GM23338 (cell line): ENCODE measurements at regions not wholly inside any gene's neighbourhood (a gene's known extent, or its start where the extent isn't known, plus 50 kb on each side); places are given as distances from the start of the nearest gene placed in this dataset.
"Not testable (repeated sequence)": the region's sequence is repeated elsewhere in the genome, so short reads cannot be mapped to it uniquely, and the experiment has no call there.

Source experiments
- ATAC-seq: fragments of 200-7000 bp; cut with Tn5 transposase; 3 replicates; pipeline ENCODE4 v1.9.1; 2020
- DNase-seq: peaks from one replicate; pipeline ENCODE4 v3.0.0-alpha.2; 2015; ENCODE audit warnings: low spot score
- H2AFZ ChIP-seq: fragments of 200-600 bp; sonication (generic); 2 replicates; pipeline ENCODE4 v1.8.0; 2016; ENCODE audit warnings: antibody characterized with exemption, mild to moderate bottlenecking, moderate library complexity
- H3F3A ChIP-seq: fragments of 200-600 bp; sonication (generic); replicated peaks from 2 replicates; pipeline ENCODE4 v1.8.0; 2017; ENCODE audit warnings: antibody characterized with exemption, mixed run types, low read depth
- H3K27ac ChIP-seq: fragments of 200-600 bp; sonication (generic); 2 replicates; pipeline ENCODE4 v1.6.1; 2016; ENCODE audit warnings: low read depth
- H3K27me3 ChIP-seq: fragments of 200-600 bp; sonication (generic); 2 replicates; pipeline ENCODE4 v1.8.0; 2016; ENCODE audit warnings: mild to moderate bottlenecking, mixed run types, moderate library complexity; ENCODE audit not compliant: insufficient read depth
- H3K36me3 ChIP-seq: fragments of 200-600 bp; sonication (generic); 2 replicates; pipeline ENCODE4 v1.8.0; 2016; ENCODE audit warnings: mild to moderate bottlenecking; ENCODE audit not compliant: insufficient read depth
- H3K4me1 ChIP-seq: fragments of 200-600 bp; sonication (generic); 2 replicates; pipeline ENCODE4 v1.8.0; 2016; ENCODE audit warnings: mild to moderate bottlenecking, moderate library complexity; ENCODE audit not compliant: insufficient read depth
- H3K4me2 ChIP-seq: fragments of 200-600 bp; sonication (generic); 2 replicates; pipeline ENCODE4 v1.7.1; 2017; ENCODE audit warnings: mixed run types
- H3K4me3 ChIP-seq: fragments of 200-600 bp; sonication (generic); 2 replicates; pipeline ENCODE4 v1.6.1; 2016; ENCODE audit warnings: mixed run types
- H3K79me2 ChIP-seq: fragments of 200-600 bp; sonication (generic); replicated peaks from 2 replicates; pipeline ENCODE4 v1.8.0; 2017; ENCODE audit warnings: mild to moderate bottlenecking; ENCODE audit not compliant: insufficient read depth
- H3K9me2 ChIP-seq: fragments of 200-600 bp; sonication (generic); 2 replicates; pipeline ENCODE4 v1.8.0; 2017; ENCODE audit not compliant: insufficient read depth
- H4K20me1 ChIP-seq: fragments of 200-600 bp; sonication (generic); replicated peaks from 2 replicates; pipeline ENCODE4 v1.8.0; 2017; ENCODE audit warnings: mild to moderate bottlenecking; ENCODE audit not compliant: insufficient read depth
- H3K27ac Mint-ChIP-seq: 2 replicates; pipeline ENCODE4 v1.8.0; 2020; ENCODE audit warnings: inconsistent platforms, mild to moderate bottlenecking, moderate library complexity, mixed read lengths
- H3K27me3 Mint-ChIP-seq: 3 replicates; pipeline ENCODE4 v1.8.0; 2022; ENCODE audit warnings: low read depth, mild to moderate bottlenecking, moderate library complexity, mixed read lengths, inconsistent platforms; ENCODE audit not compliant: insufficient read depth, poor library complexity
- H3K36me3 Mint-ChIP-seq: 3 replicates; pipeline ENCODE4 v1.8.0; 2021; ENCODE audit warnings: low read depth, mild to moderate bottlenecking, inconsistent platforms, moderate library complexity, mixed read lengths
- H3K4me1 Mint-ChIP-seq: 3 replicates; pipeline ENCODE4 v1.8.0; 2020; ENCODE audit warnings: mild to moderate bottlenecking, inconsistent platforms, mixed read lengths
- H3K4me3 Mint-ChIP-seq: 3 replicates; pipeline ENCODE4 v1.8.0; 2021; ENCODE audit warnings: moderate library complexity, mild to moderate bottlenecking, inconsistent platforms, mixed read lengths
- H3K9me3 Mint-ChIP-seq: 3 replicates; pipeline ENCODE4 v1.8.0; 2020; ENCODE audit warnings: moderate library complexity, mild to moderate bottlenecking, inconsistent platforms, mixed read lengths
- CREB1 ChIP-seq: fragments of 250-450 bp; sonication (Bioruptor Pico); IDR thresholded peaks from 2 replicates; pipeline ENCODE4 v1.5.0; 2020; ENCODE audit warnings: low read depth, mild to moderate bottlenecking, moderate library complexity
- EZH2phosphoT487 ChIP-seq: fragments of 200-600 bp; sonication (generic); IDR thresholded peaks from one replicate; pipeline ENCODE4 v1.8.1; 2018; ENCODE audit warnings: antibody characterized with exemption; ENCODE audit not compliant: unreplicated experiment
- JUNB ChIP-seq: IDR thresholded peaks from one replicate; pipeline ENCODE4 v1.6.1; 2016; ENCODE audit warnings: antibody characterized with exemption; ENCODE audit not compliant: unreplicated experiment
- ZNF331 ChIP-seq: fragments of 250-450 bp; sonication (Bioruptor Pico); IDR thresholded peaks from 2 replicates; pipeline ENCODE4 v1.5.0; 2020; ENCODE audit warnings: low read depth, mild to moderate bottlenecking, moderate library complexity
- TF ChIP-seq, protein P1 (sequence below): IDR thresholded peaks from 2 replicates; pipeline ENCODE4 v1.6.1; 2016; ENCODE audit warnings: antibody characterized with exemption
- TF ChIP-seq, protein P2 (sequence below): IDR thresholded peaks from one replicate; pipeline ENCODE4 v1.6.1; 2018; ENCODE audit warnings: antibody characterized with exemption; ENCODE audit not compliant: unreplicated experiment

DNA sequence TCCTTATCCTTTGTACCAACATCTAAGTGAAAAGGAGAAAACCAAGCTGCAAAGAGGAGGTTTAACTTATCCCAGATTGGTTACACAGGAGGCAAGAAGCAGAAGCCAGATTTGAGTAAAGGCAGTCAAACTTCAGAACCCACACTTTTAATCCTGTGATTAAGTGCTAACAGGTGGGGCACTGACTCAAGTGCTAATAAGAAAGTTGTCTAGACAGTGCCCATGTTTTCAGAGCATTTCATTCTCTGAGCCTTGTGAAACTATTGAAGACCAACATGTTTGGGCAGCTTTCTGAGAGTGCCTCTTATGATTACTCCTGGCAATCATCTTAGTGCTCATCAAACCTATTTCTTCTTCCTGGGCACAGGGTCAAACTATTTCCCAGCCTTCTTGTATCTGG lies 380.8 kb downstream of the KCNRG start:
- H3K36me3 ChIP-seq: no peaks in the 10 kb centered on the region
- no peak overlapping the region for H3K4me3 ChIP-seq
- peaks cover 3% of the 10 kb centered on the region for H3K27me3 Mint-ChIP-seq
- no peak overlapping the region for H3K4me3 Mint-ChIP-seq
- H3K9me3 Mint-ChIP-seq: peaks cover 4% of the 10 kb centered on the region; the same call in 2 of the 3 replicates
- DNase-seq (no peak), ATAC-seq (no peak)
- peaks cover 9% of the 10 kb centered on the region for H3K4me1 ChIP-seq
- peaks cover 5% of the 10 kb centered on the region; the same call in 2 of the 3 replicates for H3K4me1 Mint-ChIP-seq
- H3K27ac ChIP-seq: no peak overlapping the region
- H3K36me3 Mint-ChIP-seq: peaks cover 7% of the 10 kb centered on the region
- no peaks in the 10 kb centered on the region for H4K20me1 ChIP-seq
- no peak overlapping the region for H3K27ac Mint-ChIP-seq
- H3F3A ChIP-seq: no peaks in the 10 kb centered on the region
- no peaks in the 10 kb centered on the region for H3K79me2 ChIP-seq
- H3K27me3 ChIP-seq: no peaks in the 10 kb centered on the region
- no peak overlapping the region for H3K4me2 ChIP-seq
- H3K9me2 ChIP-seq: peaks cover 7% of the 10 kb centered on the region; the same call in 1 of the 2 replicates
- TF ChIP-seq JUNB: no peak
- TF ChIP-seq EZH2phosphoT487: no peak
- TF ChIP-seq, protein P1, sequence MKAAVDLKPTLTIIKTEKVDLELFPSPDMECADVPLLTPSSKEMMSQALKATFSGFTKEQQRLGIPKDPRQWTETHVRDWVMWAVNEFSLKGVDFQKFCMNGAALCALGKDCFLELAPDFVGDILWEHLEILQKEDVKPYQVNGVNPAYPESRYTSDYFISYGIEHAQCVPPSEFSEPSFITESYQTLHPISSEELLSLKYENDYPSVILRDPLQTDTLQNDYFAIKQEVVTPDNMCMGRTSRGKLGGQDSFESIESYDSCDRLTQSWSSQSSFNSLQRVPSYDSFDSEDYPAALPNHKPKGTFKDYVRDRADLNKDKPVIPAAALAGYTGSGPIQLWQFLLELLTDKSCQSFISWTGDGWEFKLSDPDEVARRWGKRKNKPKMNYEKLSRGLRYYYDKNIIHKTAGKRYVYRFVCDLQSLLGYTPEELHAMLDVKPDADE: no peak
- TF ChIP-seq, protein P2, sequence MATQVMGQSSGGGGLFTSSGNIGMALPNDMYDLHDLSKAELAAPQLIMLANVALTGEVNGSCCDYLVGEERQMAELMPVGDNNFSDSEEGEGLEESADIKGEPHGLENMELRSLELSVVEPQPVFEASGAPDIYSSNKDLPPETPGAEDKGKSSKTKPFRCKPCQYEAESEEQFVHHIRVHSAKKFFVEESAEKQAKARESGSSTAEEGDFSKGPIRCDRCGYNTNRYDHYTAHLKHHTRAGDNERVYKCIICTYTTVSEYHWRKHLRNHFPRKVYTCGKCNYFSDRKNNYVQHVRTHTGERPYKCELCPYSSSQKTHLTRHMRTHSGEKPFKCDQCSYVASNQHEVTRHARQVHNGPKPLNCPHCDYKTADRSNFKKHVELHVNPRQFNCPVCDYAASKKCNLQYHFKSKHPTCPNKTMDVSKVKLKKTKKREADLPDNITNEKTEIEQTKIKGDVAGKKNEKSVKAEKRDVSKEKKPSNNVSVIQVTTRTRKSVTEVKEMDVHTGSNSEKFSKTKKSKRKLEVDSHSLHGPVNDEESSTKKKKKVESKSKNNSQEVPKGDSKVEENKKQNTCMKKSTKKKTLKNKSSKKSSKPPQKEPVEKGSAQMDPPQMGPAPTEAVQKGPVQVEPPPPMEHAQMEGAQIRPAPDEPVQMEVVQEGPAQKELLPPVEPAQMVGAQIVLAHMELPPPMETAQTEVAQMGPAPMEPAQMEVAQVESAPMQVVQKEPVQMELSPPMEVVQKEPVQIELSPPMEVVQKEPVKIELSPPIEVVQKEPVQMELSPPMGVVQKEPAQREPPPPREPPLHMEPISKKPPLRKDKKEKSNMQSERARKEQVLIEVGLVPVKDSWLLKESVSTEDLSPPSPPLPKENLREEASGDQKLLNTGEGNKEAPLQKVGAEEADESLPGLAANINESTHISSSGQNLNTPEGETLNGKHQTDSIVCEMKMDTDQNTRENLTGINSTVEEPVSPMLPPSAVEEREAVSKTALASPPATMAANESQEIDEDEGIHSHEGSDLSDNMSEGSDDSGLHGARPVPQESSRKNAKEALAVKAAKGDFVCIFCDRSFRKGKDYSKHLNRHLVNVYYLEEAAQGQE: no peak
- no peak for TF ChIP-seq CREB1 (CRISPR knock-in tag)
- no peak for TF ChIP-seq ZNF331 (CRISPR knock-in tag)
- no peak overlapping the region for H2AFZ ChIP-seq

DNA sequence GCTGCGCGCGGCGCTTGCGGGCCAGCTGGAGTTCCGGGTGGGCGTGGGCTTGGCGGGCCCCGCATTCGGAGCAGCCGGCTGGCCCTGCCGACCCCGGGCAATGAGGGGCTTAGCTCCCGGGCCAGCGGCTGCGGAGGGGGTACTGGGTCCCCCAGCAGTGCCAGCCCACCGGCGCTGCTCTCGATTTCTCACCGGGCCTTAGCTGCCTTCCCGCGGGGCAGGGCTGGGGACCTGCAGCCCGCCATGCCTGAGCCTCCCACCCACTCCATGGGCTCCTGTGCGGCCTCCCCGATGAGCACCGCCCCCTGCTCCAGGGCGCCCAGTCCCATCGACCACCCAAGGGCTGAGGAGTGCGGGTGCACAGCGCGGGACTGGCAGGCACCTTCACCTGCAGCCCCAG lies 381.4 kb downstream of the KCNRG start:
- not testable (repeated sequence) for H3K27ac Mint-ChIP-seq, H3K36me3 Mint-ChIP-seq, H3K27ac ChIP-seq, H3K4me1 Mint-ChIP-seq, H3K4me3 Mint-ChIP-seq, H2AFZ ChIP-seq, H3K36me3 ChIP-seq, H3K27me3 ChIP-seq, H3F3A ChIP-seq, H4K20me1 ChIP-seq, H3K9me3 Mint-ChIP-seq, H3K4me3 ChIP-seq, DNase-seq, H3K4me2 ChIP-seq, H3K4me1 ChIP-seq, ATAC-seq, H3K9me2 ChIP-seq, H3K79me2 ChIP-seq, H3K27me3 Mint-ChIP-seq
